Tibial nerve (tissue), 3 donors: ENCODE measurements at regions not wholly inside any gene's neighbourhood (a gene's known extent, or its start where the extent isn't known, plus 50 kb on each side); places are given as distances from the start of the nearest gene placed in this dataset.

Experiments
- CTCF ChIP-seq, 5 experiments: fragments of 200-600 bp in 3 of 5; fragments of 450-650 bp in 2 of 5; sonication (generic) in 3 of 5; IDR thresholded peaks; one replicate each; pipeline ENCODE4 v1.5.1; 2016 to 2019; ENCODE audit warnings: antibody characterized with exemption in 5 of 5, mild to moderate bottlenecking in 3 of 5, moderate library complexity in 2 of 5
- POLR2A ChIP-seq, 2 donors: fragments of 450-650 bp; IDR thresholded peaks; one replicate each; pipeline ENCODE4 v1.6.1; 2017; ENCODE audit warnings: antibody characterized with exemption in 2 of 2, mild to moderate bottlenecking in 2 of 2, moderate library complexity in 2 of 2

GRCh38 chr12:19687371-19687770 lies 248.1 kb downstream of the AEBP2 start:
- TF ChIP-seq POLR2A (IDR thresholded peaks at IDR 0.05) (no peak), CTCF (IDR thresholded peaks at IDR 0.05) (no peak)
